BJ (cell line): ENCODE measurements at regions not wholly inside any gene's neighbourhood (a gene's known extent, or its start where the extent isn't known, plus 50 kb on each side); places are given as distances from the start of the nearest gene placed in this dataset.

Experiments used
- CTCF ChIA-PET: fragments of 350-600 bp; formaldehyde crosslinking; extraction: SDS; loops from one replicate; lab custom pipeline; 2021; ENCODE audit warnings: antibody characterized with exemption, inconsistent platforms; lab: Yijun Ruan, JAX
- POLR2A ChIA-PET: fragments of 300-600 bp; sonication (Branson Sonifier 250); formaldehyde crosslinking; extraction: SDS; loops from one replicate; lab custom pipeline; 2021; ENCODE audit warnings: antibody characterized with exemption; lab: Charles Lee
- DNase-seq: peaks from one replicate; pipeline ENCODE4 v3.0.0-alpha.2; 2011; ENCODE audit warnings: low read depth
- H3K27me3 ChIP-seq: 2 replicates; pipeline ENCODE4 v1.6.0; 2011; ENCODE audit warnings: low read length; ENCODE audit not compliant: control insufficient read depth, insufficient read depth
- H3K36me3 ChIP-seq: 2 replicates; pipeline ENCODE4 v1.5.1; 2011; ENCODE audit warnings: low read length; ENCODE audit not compliant: control insufficient read depth, insufficient read depth
- H3K4me3 ChIP-seq: 2 replicates; pipeline ENCODE4 v1.5.1; 2011; ENCODE audit warnings: low read depth, mild to moderate bottlenecking, control low read depth, low read length
- TF ChIP-seq, protein P1 (sequence below): IDR thresholded peaks from 2 replicates; pipeline ENCODE4 v1.5.1; 2011; ENCODE audit warnings: low read depth, mild to moderate bottlenecking, control low read depth, inconsistent platforms, low read length, moderate library complexity; ENCODE audit not compliant: insufficient read depth

DNA sequence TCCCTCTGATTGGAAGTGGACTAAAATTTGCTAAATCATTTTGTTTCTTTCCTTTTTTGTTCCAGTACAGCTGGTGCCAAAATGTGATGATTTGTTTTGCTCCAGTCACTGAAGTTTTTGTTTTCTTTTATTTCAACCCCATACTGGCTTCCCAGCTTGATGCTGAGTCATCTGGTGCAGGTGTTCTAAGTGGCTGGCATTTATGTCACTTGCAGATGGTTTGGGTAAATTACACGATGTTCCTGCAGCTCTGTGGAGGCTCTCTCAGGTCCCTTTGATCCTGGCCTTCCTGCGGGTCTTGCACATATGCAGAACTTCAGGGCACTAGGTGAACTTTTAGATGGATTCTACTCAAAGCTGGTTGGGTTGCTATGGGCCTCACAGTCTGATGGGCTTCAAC is 577.7 kb downstream of the HAO1 start:
- DNase-seq = no peak
- H3K27me3 ChIP-seq = no peaks in the 10 kb centered on the region
- TF ChIP-seq, protein P1, sequence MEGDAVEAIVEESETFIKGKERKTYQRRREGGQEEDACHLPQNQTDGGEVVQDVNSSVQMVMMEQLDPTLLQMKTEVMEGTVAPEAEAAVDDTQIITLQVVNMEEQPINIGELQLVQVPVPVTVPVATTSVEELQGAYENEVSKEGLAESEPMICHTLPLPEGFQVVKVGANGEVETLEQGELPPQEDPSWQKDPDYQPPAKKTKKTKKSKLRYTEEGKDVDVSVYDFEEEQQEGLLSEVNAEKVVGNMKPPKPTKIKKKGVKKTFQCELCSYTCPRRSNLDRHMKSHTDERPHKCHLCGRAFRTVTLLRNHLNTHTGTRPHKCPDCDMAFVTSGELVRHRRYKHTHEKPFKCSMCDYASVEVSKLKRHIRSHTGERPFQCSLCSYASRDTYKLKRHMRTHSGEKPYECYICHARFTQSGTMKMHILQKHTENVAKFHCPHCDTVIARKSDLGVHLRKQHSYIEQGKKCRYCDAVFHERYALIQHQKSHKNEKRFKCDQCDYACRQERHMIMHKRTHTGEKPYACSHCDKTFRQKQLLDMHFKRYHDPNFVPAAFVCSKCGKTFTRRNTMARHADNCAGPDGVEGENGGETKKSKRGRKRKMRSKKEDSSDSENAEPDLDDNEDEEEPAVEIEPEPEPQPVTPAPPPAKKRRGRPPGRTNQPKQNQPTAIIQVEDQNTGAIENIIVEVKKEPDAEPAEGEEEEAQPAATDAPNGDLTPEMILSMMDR = no peak
- H3K36me3 ChIP-seq = no peaks in the 10 kb centered on the region
- ChIA-PET CTCF (interaction anchor here (0.6 kb wide), 1 partner anchor 303 kb away, joined by 3 read pairs; no protein-coding TSS in a partner anchor), POLR2A (no interaction called here)
- H3K4me3 ChIP-seq = no peak overlapping the region

DNA sequence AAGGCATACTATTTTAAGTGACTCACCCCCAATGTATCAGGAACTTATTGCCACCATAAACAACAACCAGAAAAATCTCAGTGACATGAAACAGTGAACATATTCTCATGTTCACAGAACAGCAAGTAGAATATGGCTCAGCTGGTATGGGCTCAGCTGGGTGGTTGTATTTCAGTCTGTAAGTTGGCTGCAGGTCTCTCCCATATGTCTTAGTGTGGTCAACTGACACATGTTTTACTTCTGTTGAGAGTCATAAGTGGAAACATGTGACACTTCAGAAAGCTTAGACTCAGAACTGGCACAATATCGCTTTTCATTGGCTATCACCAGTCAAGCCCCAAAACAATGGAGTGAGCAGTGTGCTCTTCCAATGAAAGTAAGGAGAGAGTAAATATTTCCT is 574.1 kb downstream of the HAO1 start:
- no peak for DNase-seq
- TF ChIP-seq, protein P1 = no peak
- Histone ChIP-seq H3K36me3 (no peaks in the 10 kb centered on the region), H3K27me3 (no peaks in the 10 kb centered on the region), H3K4me3 (no peak overlapping the region)
- CTCF ChIA-PET = no interaction called here
- POLR2A ChIA-PET = no interaction called here

DNA sequence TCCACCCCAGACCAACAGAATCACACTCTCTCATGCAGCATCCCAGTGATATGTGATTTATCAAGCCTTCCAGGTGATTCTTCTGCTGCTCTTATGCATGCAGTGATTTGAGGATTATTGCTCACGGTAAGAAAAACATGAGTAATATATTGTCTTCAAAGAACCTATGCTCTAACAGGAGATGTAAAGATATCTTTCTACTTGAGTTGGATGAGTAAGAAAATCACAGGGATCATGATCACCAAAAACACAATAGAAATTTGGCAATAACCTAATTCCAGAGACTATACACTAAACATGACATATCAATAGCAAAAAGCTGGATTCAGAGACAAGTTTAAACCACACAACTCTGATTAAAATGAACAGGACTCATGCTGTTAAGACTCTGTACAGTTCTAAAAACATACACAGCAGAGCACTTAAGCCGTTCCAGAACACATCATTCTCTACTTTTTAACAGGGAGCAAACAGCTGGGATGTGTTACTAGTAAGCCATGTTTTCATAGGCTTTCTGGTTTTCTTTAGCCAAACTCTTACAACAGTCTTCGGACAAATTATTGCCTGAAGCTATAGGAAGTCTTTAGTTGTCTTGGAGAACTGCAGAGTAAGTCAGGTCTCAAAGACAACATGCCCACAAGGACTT is 568.6 kb downstream of the HAO1 start:
- TF ChIP-seq, protein P1 = no peak
- ChIA-PET POLR2A (no interaction called here), CTCF (interaction anchor here (0.7 kb wide), 1 partner anchor 18 kb away, joined by 3 read pairs; no protein-coding TSS in a partner anchor)
- H3K36me3 ChIP-seq = no peaks in the 10 kb centered on the region
- H3K4me3 ChIP-seq = no peak overlapping the region
- H3K27me3 ChIP-seq = no peaks in the 10 kb centered on the region
- no peak for DNase-seq

DNA sequence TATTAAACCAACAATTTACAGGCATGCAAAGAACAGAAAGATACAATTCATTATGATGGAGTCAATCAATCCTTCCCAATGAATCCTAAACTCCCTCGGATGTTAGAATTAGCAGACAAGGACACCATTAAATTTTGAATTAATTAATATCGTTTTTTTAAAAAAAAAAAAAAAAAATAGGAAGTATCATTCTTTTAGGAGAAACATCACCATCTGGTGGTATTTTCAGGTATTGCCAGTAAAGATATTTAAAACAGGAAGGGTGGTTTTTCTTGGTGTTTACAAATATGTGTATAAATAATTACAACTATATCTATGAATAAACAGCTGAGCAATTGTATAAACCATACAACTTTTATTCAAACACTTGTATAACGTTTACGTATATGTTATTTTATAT is 564.4 kb downstream of the HAO1 start:
- POLR2A ChIA-PET = no interaction called here
- DNase-seq = no peak
- CTCF ChIA-PET = interaction anchor here (0.6 to 0.7 kb wide), 3 partner anchors 428 to 721 kb away, joined by 3 to 4 read pairs (median 3); no protein-coding TSS in a partner anchor
- Histone ChIP-seq H3K27me3 (no peaks in the 10 kb centered on the region), H3K36me3 (no peaks in the 10 kb centered on the region), H3K4me3 (no peak overlapping the region)
- TF ChIP-seq, protein P1 = peak; percentile 44

DNA sequence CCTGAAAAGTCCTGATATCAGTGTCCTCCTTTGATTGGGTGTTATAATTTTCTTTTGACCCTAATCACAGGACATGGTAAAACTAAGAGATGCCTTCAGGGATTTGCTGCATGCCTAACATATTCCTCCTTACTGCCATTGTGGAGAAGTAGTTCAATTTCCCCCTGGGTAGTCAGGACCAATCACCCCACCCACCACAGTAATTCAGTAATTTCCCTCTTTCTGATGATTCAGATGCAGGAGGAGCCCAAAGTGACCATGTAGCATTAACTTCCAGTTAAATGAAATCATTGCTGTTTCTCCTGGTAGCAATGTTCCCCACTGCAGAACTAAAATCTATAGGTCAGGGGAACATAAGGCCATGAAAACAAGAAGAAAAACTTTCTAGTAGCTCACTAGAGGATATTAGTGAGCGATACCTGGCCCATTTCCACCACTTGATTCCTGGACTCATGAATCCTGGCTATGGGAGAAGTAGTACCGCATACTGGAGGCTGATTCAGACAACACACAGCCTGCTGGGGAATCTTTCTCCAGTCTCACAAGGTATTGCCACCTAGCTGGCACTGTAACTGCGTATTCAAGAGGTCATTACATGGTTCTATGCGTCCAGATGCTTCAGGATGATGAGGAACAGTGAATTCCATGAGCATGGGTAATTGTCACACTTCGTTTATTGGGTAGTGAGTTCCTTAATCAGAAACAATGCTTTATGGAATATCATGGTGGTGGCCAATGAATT is 561.2 kb downstream of the HAO1 start:
- TF ChIP-seq, protein P1 = no peak
- DNase-seq = no peak
- ChIA-PET CTCF (no interaction called here), POLR2A (no interaction called here)
- H3K27me3 ChIP-seq = no peaks in the 10 kb centered on the region
- H3K4me3 ChIP-seq = no peak overlapping the region
- H3K36me3 ChIP-seq = no peaks in the 10 kb centered on the region
